ENCODE measurements at regions not wholly inside any gene's neighbourhood (a gene's known extent, or its start where the extent isn't known, plus 50 kb on each side); places are given as distances from the start of the nearest gene placed in this dataset.

GRCh38 chr9:38185647-38186403 is 116.8 kb upstream of the SHB start:
- no peak for ATAC-seq
- Histone ChIP-seq H3K27ac (ENCODE audit: low read depth) (no peak overlapping the region), H3K79me2 (replicated peaks; ENCODE audit: insufficient read depth) (no peaks in the 10 kb centered on the region), H2AFZ (no peak overlapping the region), H3K36me3 (ENCODE audit: insufficient read depth) (no peaks in the 10 kb centered on the region), H3K9me2 (ENCODE audit: insufficient read depth) (no peaks in the 10 kb centered on the region), H3F3A (replicated peaks; ENCODE audit: low read depth) (no peaks in the 10 kb centered on the region), H3K4me3 (no peak overlapping the region), H4K20me1 (replicated peaks; ENCODE audit: insufficient read depth) (no peaks in the 10 kb centered on the region; the same call in 1 of the 2 replicates), H3K27me3 (ENCODE audit: insufficient read depth) (no peaks in the 10 kb centered on the region), H3K4me1 (ENCODE audit: insufficient read depth) (peaks cover 8% of the 10 kb centered on the region; the same call in 1 of the 2 replicates), H3K4me2 (no peak overlapping the region)
- no peak overlapping the region for H3K27ac Mint-ChIP-seq
- H3K4me3 Mint-ChIP-seq = no peak overlapping the region
- H3K4me1 Mint-ChIP-seq = peaks cover 39% of the 10 kb centered on the region
- DNase-seq (ENCODE audit: low spot score) = no peak
- TF ChIP-seq NANOG (IDR thresholded peaks at IDR 0.05; ENCODE audit: borderline replicate concordance) = no peak
- no peak for TF ChIP-seq STAT1 (IDR thresholded peaks at IDR 0.05; ENCODE audit: unreplicated experiment)
- TF ChIP-seq ZNF462 (CRISPR knock-in tag; IDR thresholded peaks at IDR 0.05) = no peak
- no peak for TF ChIP-seq ETS1 (IDR thresholded peaks at IDR 0.05)
- no peak for TF ChIP-seq ZNF114 (CRISPR knock-in tag; IDR thresholded peaks at IDR 0.05)
- no peak for TF ChIP-seq EZH2 (IDR thresholded peaks at IDR 0.05; ENCODE audit: low read depth, unreplicated experiment)
- no peak for TF ChIP-seq CTCF (conservative IDR thresholded peaks at IDR 0.05; ENCODE audit: low read depth in 2 of 2)
- no peak for TF ChIP-seq ZNF331 (CRISPR knock-in tag; IDR thresholded peaks at IDR 0.05; ENCODE audit: low read depth)
- no peaks in the 10 kb centered on the region for H3K36me3 Mint-ChIP-seq (ENCODE audit: low read depth)
- H3K27me3 Mint-ChIP-seq (ENCODE audit: insufficient read depth, low read depth, poor library complexity) = peaks cover 3% of the 10 kb centered on the region
- H3K9me3 Mint-ChIP-seq = no peaks in the 10 kb centered on the region

Measured in GM23338 (cell line).